PC-9 (cell line): ENCODE measurements at regions not wholly inside any gene's neighbourhood (a gene's known extent, or its start where the extent isn't known, plus 50 kb on each side); places are given as distances from the start of the nearest gene placed in this dataset.

ENCODE experiments used
- CTCF ChIP-seq: fragments of 200-600 bp; sonication (generic); conservative IDR thresholded peaks from 2 replicates; pipeline ENCODE4 v1.6.1; 2017; ENCODE audit warnings: mixed run types, antibody characterized with exemption, mild to moderate bottlenecking, moderate library complexity
- EZH2 ChIP-seq: fragments of 200-600 bp; sonication (generic); IDR thresholded peaks from 2 replicates; pipeline ENCODE4 v1.8.0; 2017; ENCODE audit warnings: antibody characterized with exemption, low read depth

- TF ChIP-seq CTCF, result no peak
- no peak for TF ChIP-seq EZH2
Observed at GRCh38 chr21:38170283-38170682, 86.5 kb upstream of the KCNJ15 start.
